ENCODE measurements at regions not wholly inside any gene's neighbourhood (a gene's known extent, or its start where the extent isn't known, plus 50 kb on each side); places are given as distances from the start of the nearest gene placed in this dataset.

GRCh38 chr3:61463191-61463590 lies 98.2 kb upstream of the PTPRG start:
- TF ChIP-seq CTCF (optimal IDR thresholded peaks at IDR 0.05 in 1 of 3, IDR thresholded peaks at IDR 0.05 in 1 of 3, conservative IDR thresholded peaks at IDR 0.05 in 1 of 3; ENCODE audit: extremely low read depth in 1 of 3, insufficient read depth in 2 of 3, low read length in 3 of 3) (no peak), EZH2 (IDR thresholded peaks at IDR 0.05; ENCODE audit: low read length) (no peak)
